GM11168 (cell line): ENCODE measurements at regions not wholly inside any gene's neighbourhood (a gene's known extent, or its start where the extent isn't known, plus 50 kb on each side); places are given as distances from the start of the nearest gene placed in this dataset.

Source experiments
- in situ Hi-C: fragments of 300-500 bp; cut with MboI; formaldehyde crosslinking; loops from one replicate; pipeline ENCODE4 v1.12.0; 2022; ENCODE audit warnings: low sequenced_read_pairs; ENCODE audit not compliant: unreplicated experiment

GRCh38 chr12:130016986-130017385 is 113.2 kb upstream of the TMEM132D start:
- in situ Hi-C loops = no loop called here

- in situ Hi-C loops = no loop called here
Measured at GRCh38 chr12:130017591-130018449, 114.0 kb upstream of the TMEM132D start.

GRCh38 chr12:130018614-130019013 is 114.8 kb upstream of the TMEM132D start:
- in situ Hi-C loops = no loop called here

- in situ Hi-C loops = loop anchor here (25.0 kb wide), 1 partner anchor 711 kb away; no protein-coding TSS in a partner anchor
Measured at GRCh38 chr12:130026608-130027176, 122.9 kb upstream of the TMEM132D start.

- in situ Hi-C loops = loop anchor here (25.0 kb wide), 1 partner anchor 710 kb away; no protein-coding TSS in a partner anchor
Measured at GRCh38 chr12:130027798-130028197, 124.0 kb upstream of the TMEM132D start.

DNA sequence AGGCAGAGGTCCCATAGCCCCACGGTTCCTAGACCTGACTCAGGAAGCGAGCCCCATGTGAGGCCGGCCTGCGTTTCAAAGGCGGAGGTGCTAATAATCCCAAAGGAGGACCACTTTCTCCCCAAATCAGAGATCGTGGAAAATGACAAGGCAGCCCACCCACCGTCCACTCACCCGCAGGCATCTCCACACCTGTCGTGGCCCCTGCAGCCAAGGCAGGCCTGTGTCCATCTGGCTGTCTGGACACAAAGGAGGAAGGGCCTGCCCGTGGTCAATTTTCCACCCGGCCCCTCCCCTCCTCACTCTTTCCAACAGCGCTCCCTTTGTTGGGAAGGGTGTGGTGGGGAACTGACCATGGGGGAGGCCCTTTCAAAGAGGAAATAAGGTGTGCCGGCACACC is 125.3 kb upstream of the TMEM132D start:
- in situ Hi-C loops = loop anchor here (25.0 kb wide), 1 partner anchor 708 kb away; no protein-coding TSS in a partner anchor

GRCh38 chr12:130031041-130031440 is 127.2 kb upstream of the TMEM132D start:
- in situ Hi-C loops = loop anchor here (25.0 kb wide), 1 partner anchor 706 kb away; no protein-coding TSS in a partner anchor

- in situ Hi-C loops = loop anchor here (25.0 kb wide), 1 partner anchor 706 kb away; no protein-coding TSS in a partner anchor
Measured at GRCh38 chr12:130031571-130032189, 127.9 kb upstream of the TMEM132D start.

GRCh38 chr12:130041983-130042812 is 120.1 kb upstream of the FZD10 start:
- in situ Hi-C loops = loop anchor here (25.0 kb wide), 1 partner anchor 695 kb away; no protein-coding TSS in a partner anchor

GRCh38 chr12:130043685-130044406 is 118.4 kb upstream of the FZD10 start:
- in situ Hi-C loops = loop anchor here (25.0 kb wide), 1 partner anchor 693 kb away; no protein-coding TSS in a partner anchor

DNA sequence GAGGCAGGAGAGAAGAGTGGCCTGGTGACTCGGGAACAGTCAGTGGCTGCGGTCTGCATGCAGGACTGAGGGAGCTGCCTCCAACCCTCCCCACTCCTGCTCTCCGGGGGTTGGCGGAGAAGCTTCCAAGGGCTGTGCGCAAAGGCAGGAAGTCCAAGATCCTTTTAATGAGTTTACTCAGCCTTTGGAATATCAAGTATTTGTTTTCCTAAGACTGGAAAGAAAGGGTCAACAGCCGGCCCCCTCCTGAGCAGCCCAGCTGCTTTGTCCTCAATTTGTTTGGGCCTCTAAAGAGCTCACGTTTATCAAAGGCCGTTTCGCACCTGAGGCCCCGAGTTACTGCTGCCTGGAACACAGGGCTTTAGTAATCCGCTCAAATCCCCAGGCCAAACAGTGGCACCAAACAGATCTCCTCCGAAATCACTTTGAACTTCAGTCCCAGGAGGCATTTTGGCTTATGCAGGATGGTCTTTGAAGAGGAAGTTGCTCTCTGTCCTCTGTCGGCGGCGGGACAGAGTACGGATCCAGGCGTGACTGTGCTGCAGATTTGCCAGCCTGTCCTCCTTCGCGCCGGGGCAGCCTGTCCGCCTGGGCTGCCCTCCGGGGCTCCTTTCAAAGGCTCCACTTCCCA is 117.2 kb upstream of the FZD10 start:
- in situ Hi-C loops = loop anchor here (25.0 kb wide), 1 partner anchor 692 kb away; no protein-coding TSS in a partner anchor

DNA sequence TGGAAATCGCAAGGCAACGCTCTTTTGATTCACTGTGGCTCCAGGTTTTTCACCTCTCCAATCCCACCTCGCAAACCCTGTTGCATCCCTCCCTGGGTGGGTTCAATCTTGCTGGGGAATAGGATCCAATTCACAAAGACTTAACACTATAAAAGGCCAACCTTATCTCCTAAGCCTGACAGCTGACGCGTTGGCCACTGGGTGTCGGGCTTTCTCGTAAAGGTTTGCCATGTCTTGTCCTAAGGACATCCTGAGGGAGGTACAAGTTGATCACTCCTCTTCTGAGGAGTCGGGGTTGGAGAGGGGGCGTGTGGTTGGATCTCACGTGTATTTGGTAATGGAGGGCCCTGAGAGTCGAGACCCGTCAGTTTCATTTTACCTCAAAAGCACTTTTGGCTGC is 112.6 kb upstream of the FZD10 start:
- in situ Hi-C loops = loop anchor here (10.0 to 25.0 kb wide), 2 partner anchors 295 to 688 kb away; no protein-coding TSS in a partner anchor

- in situ Hi-C loops = loop anchor here (10.0 kb wide), 1 partner anchor 293 kb away; no protein-coding TSS in a partner anchor
Measured at GRCh38 chr12:130051900-130052299, 110.4 kb upstream of the FZD10 start.

DNA sequence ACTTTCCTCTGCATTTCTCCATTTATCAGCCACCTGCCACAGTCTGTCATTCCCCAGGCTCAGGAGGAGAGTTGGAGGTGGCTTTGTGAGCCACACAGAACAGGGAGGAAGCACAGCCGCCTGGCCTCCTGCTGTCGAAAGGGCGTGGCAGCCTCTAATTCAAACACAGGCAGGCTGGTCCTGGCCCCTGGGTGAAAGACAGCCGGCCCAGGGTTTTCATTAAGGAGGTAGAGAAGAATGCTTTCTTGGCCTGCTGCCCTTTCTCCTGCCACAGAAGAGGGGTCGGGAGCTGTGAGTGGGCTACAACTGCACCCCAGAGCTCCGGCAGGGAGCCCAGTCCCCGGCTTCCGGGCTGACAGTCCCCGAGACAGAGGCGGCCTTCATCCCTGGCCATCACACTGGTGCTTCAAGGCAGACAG is 108.6 kb upstream of the FZD10 start:
- in situ Hi-C loops = loop anchor here (10.0 kb wide), 1 partner anchor 291 kb away; no protein-coding TSS in a partner anchor

GRCh38 chr12:130054803-130055202 is 107.5 kb upstream of the FZD10 start:
- in situ Hi-C loops = loop anchor here (10.0 kb wide), 1 partner anchor 290 kb away; no protein-coding TSS in a partner anchor

- in situ Hi-C loops = loop anchor here (10.0 kb wide), 1 partner anchor 286 kb away; no protein-coding TSS in a partner anchor
Measured at GRCh38 chr12:130058926-130059472, 103.3 kb upstream of the FZD10 start.

- in situ Hi-C loops = no loop called here
Measured at GRCh38 chr12:130063866-130064265, 98.4 kb upstream of the FZD10 start.

GRCh38 chr12:130064999-130065398 is 97.3 kb upstream of the FZD10 start:
- in situ Hi-C loops = no loop called here
